ES-I3 (cell line): ENCODE measurements at regions not wholly inside any gene's neighbourhood (a gene's known extent, or its start where the extent isn't known, plus 50 kb on each side); places are given as distances from the start of the nearest gene placed in this dataset.
"Not testable (repeated sequence)": the region's sequence is repeated elsewhere in the genome, so short reads cannot be mapped to it uniquely, and the experiment has no call there.

Experiments used
- H3K36me3 ChIP-seq: 2 replicates; pipeline ENCODE4 v1.6.1; 2013; ENCODE audit warnings: mild to moderate bottlenecking, low read length, control low read depth, moderate library complexity; ENCODE audit not compliant: insufficient read depth
- H3K4me1 ChIP-seq: 2 replicates; pipeline ENCODE4 v1.6.1; 2013; ENCODE audit warnings: mild to moderate bottlenecking, control low read depth, low read length; ENCODE audit not compliant: insufficient read depth
- H3K9ac ChIP-seq: 2 replicates; pipeline ENCODE4 v1.6.1; 2013; ENCODE audit warnings: low read depth, mild to moderate bottlenecking, low read length, moderate library complexity
- H3K9me3 ChIP-seq: 2 replicates; pipeline ENCODE4 v1.6.1; 2013; ENCODE audit warnings: mild to moderate bottlenecking, low read length, moderate library complexity; ENCODE audit not compliant: control insufficient read depth, insufficient read depth

GRCh38 chr5:29543501-29543900, 1650.0 kb upstream of the CDH6 start:
- Histone ChIP-seq H3K36me3 (no peaks in the 10 kb centered on the region), H3K4me1 (no peaks in the 10 kb centered on the region), H3K9ac (no peak overlapping the region)

GRCh38 chr5:29524227-29524626, 1669.3 kb upstream of the CDH6 start:
- H3K9ac ChIP-seq: no peak overlapping the region
- peaks cover 8% of the 10 kb centered on the region for H3K4me1 ChIP-seq
- H3K9me3 ChIP-seq: no peaks in the 10 kb centered on the region
- H3K36me3 ChIP-seq: no peaks in the 10 kb centered on the region

More at GRCh38 chr5:29543501-29543900, 1650.0 kb upstream of the CDH6 start:
- H3K9me3 ChIP-seq: no peaks in the 10 kb centered on the region

- Histone ChIP-seq H3K4me1 (no peaks in the 10 kb centered on the region; the same call in 1 of the 2 replicates), H3K9ac (no peak overlapping the region), H3K36me3 (no peaks in the 10 kb centered on the region), H3K9me3 (no peaks in the 10 kb centered on the region)
These were observed 1675.3 kb upstream of the CDH6 start for GRCh38 chr5:29518176-29518575.

GRCh38 chr5:29516224-29516623, 1677.3 kb upstream of the CDH6 start:
- H3K4me1 ChIP-seq: no peaks in the 10 kb centered on the region
- H3K9ac ChIP-seq: no peak overlapping the region
- H3K36me3 ChIP-seq: no peaks in the 10 kb centered on the region
- H3K9me3 ChIP-seq: no peaks in the 10 kb centered on the region

- Histone ChIP-seq H3K36me3 (no peaks in the 10 kb centered on the region), H3K9ac (no peak overlapping the region), H3K4me1 (no peaks in the 10 kb centered on the region), H3K9me3 (no peaks in the 10 kb centered on the region)
These were observed 1685.4 kb upstream of the CDH6 start for GRCh38 chr5:29508131-29508530.

GRCh38 chr5:29504411-29504810, 1689.1 kb upstream of the CDH6 start:
- no peak overlapping the region for H3K9ac ChIP-seq
- H3K9me3 ChIP-seq: no peaks in the 10 kb centered on the region
- no peaks in the 10 kb centered on the region for H3K36me3 ChIP-seq
- no peaks in the 10 kb centered on the region for H3K4me1 ChIP-seq

- no peaks in the 10 kb centered on the region for H3K36me3 ChIP-seq
- no peak overlapping the region for H3K9ac ChIP-seq
- H3K9me3 ChIP-seq: peaks cover 2% of the 10 kb centered on the region; the same call in 1 of the 2 replicates
- no peaks in the 10 kb centered on the region for H3K4me1 ChIP-seq
These were observed 1694.6 kb upstream of the CDH6 start for GRCh38 chr5:29498860-29499259.

GRCh38 chr5:29498412-29498811, 1695.1 kb upstream of the CDH6 start:
- Histone ChIP-seq H3K9ac (no peak overlapping the region), H3K36me3 (no peaks in the 10 kb centered on the region), H3K4me1 (no peaks in the 10 kb centered on the region), H3K9me3 (peaks cover 2% of the 10 kb centered on the region; the same call in 1 of the 2 replicates)

- Histone ChIP-seq H3K36me3 (no peaks in the 10 kb centered on the region; the same call in 1 of the 2 replicates), H3K9ac (no peak overlapping the region), H3K9me3 (no peaks in the 10 kb centered on the region), H3K4me1 (no peaks in the 10 kb centered on the region)
These were observed 1708.2 kb upstream of the CDH6 start for GRCh38 chr5:29485333-29485732.

- no peak overlapping the region for H3K9ac ChIP-seq
- no peaks in the 10 kb centered on the region for H3K9me3 ChIP-seq
- H3K36me3 ChIP-seq: no peaks in the 10 kb centered on the region
- H3K4me1 ChIP-seq: peaks cover 9% of the 10 kb centered on the region; the same call in 1 of the 2 replicates
These were observed 1723.9 kb upstream of the CDH6 start for GRCh38 chr5:29469581-29469980.

- Histone ChIP-seq H3K9me3 (no peaks in the 10 kb centered on the region), H3K4me1 (no peaks in the 10 kb centered on the region), H3K36me3 (no peaks in the 10 kb centered on the region), H3K9ac (no peak overlapping the region)
These were observed 1731.2 kb upstream of the CDH6 start for GRCh38 chr5:29462241-29462640.

- H3K9me3 ChIP-seq: no peaks in the 10 kb centered on the region
- no peak overlapping the region for H3K9ac ChIP-seq
- H3K4me1 ChIP-seq: no peaks in the 10 kb centered on the region
- H3K36me3 ChIP-seq: no peaks in the 10 kb centered on the region
These were observed 1732.4 kb upstream of the CDH6 start for GRCh38 chr5:29460971-29461559.

GRCh38 chr5:29451004-29451403, 1742.5 kb upstream of the CDH6 start:
- not testable (repeated sequence) for H3K36me3 ChIP-seq, H3K9ac ChIP-seq, H3K4me1 ChIP-seq, H3K9me3 ChIP-seq

GRCh38 chr5:29414681-29415080, 1778.8 kb upstream of the CDH6 start:
- Histone ChIP-seq H3K9me3 (no peaks in the 10 kb centered on the region), H3K9ac (no peak overlapping the region), H3K4me1 (no peaks in the 10 kb centered on the region), H3K36me3 (no peaks in the 10 kb centered on the region)

- Histone ChIP-seq H3K36me3 (no peaks in the 10 kb centered on the region), H3K4me1 (no peaks in the 10 kb centered on the region), H3K9me3 (no peaks in the 10 kb centered on the region), H3K9ac (no peak overlapping the region)
These were observed 1780.5 kb upstream of the CDH6 start for GRCh38 chr5:29412979-29413378.

- H3K9me3 ChIP-seq: no peaks in the 10 kb centered on the region
- no peaks in the 10 kb centered on the region for H3K36me3 ChIP-seq
- no peaks in the 10 kb centered on the region for H3K4me1 ChIP-seq
- no peak overlapping the region for H3K9ac ChIP-seq
These were observed 1791.2 kb upstream of the CDH6 start for GRCh38 chr5:29402270-29402669.
